Liver (tissue), 3 donors: ENCODE measurements at regions not wholly inside any gene's neighbourhood (a gene's known extent, or its start where the extent isn't known, plus 50 kb on each side); places are given as distances from the start of the nearest gene placed in this dataset.

ENCODE experiments used
- EGR1 ChIP-seq, 2 donors: IDR thresholded peaks; 2 replicates each; pipeline ENCODE4 v1.6.1; 2016 to 2018; ENCODE audit warnings: antibody characterized with exemption in 2 of 2, low read depth in 2 of 2
- FOXA1 ChIP-seq: IDR thresholded peaks from 2 replicates; pipeline ENCODE4 v1.6.1; 2016; ENCODE audit warnings: antibody characterized with exemption
- GABPA ChIP-seq, 2 donors: IDR thresholded peaks in 1 of 2; conservative IDR thresholded peaks in 1 of 2; 2 replicates each; pipeline ENCODE4 v1.6.1; 2016; ENCODE audit warnings: antibody characterized with exemption in 2 of 2, mild to moderate bottlenecking in 1 of 2, moderate library complexity in 1 of 2
- JUND ChIP-seq, 2 donors: IDR thresholded peaks; 2 replicates each; pipeline ENCODE4 v1.6.1; 2016; ENCODE audit warnings: antibody characterized with exemption in 2 of 2
- NR2F2 ChIP-seq: IDR thresholded peaks from 2 replicates; pipeline ENCODE4 v1.6.1; 2016; ENCODE audit warnings: antibody characterized with exemption
- RAD21 ChIP-seq, 2 donors: IDR thresholded peaks; 2 replicates each; pipeline ENCODE4 v1.6.1; 2016; ENCODE audit warnings: antibody characterized with exemption in 2 of 2, mild to moderate bottlenecking in 2 of 2
- RXRA ChIP-seq, 2 donors: IDR thresholded peaks; 2 replicates each; pipeline ENCODE4 v1.6.1; 2017 to 2018; ENCODE audit warnings: antibody characterized with exemption in 2 of 2, mild to moderate bottlenecking in 1 of 2
- SP1 ChIP-seq: IDR thresholded peaks from 2 replicates; pipeline ENCODE4 v1.6.1; 2018; ENCODE audit warnings: antibody characterized with exemption, mild to moderate bottlenecking
- TAF1 ChIP-seq: conservative IDR thresholded peaks from 2 replicates; pipeline ENCODE4 v1.6.1; 2016; ENCODE audit warnings: antibody characterized with exemption, mild to moderate bottlenecking
- YY1 ChIP-seq: IDR thresholded peaks from 2 replicates; pipeline ENCODE4 v1.6.1; 2016; ENCODE audit warnings: antibody characterized with exemption, mild to moderate bottlenecking
- ZBTB33 ChIP-seq: IDR thresholded peaks from 2 replicates; pipeline ENCODE4 v1.6.1; 2016; ENCODE audit warnings: antibody characterized with exemption
- TF ChIP-seq, protein P1 (sequence below): fragments of 150-350 bp; IDR thresholded peaks from 2 replicates; pipeline ENCODE4 v1.5.1; 2017; ENCODE audit warnings: improper control_type of control experiment, low read depth, low read length; ENCODE audit not compliant: missing input control
- TF ChIP-seq, protein P2 (sequence below): IDR thresholded peaks from 2 replicates; pipeline ENCODE4 v1.6.1; 2016; ENCODE audit warnings: antibody characterized with exemption
- TF ChIP-seq, protein P3 (sequence below): IDR thresholded peaks from 2 replicates; pipeline ENCODE4 v1.6.1; 2016; ENCODE audit warnings: antibody characterized with exemption, mild to moderate bottlenecking
- donor health status: healthy.
- donor health status: healthy.

DNA sequence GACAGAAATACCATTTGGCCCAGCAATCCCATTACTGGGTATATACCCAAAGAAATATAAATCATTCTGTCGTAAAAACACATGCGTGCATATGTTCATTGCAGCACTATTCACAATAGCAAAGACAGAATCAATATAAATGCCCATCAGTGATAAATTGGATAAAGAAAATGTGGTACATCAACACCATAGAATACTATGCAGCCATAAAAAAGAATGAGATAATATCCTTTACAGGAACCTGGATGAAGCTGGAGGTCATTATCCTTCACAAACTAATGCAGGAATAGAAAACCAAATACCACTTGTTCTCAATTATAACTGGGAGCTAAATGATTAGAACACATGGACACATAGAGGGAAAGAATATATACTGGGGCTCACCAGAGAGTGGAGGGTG is 109.6 kb upstream of the SLC35F3 start:
- TF ChIP-seq, protein P1, sequence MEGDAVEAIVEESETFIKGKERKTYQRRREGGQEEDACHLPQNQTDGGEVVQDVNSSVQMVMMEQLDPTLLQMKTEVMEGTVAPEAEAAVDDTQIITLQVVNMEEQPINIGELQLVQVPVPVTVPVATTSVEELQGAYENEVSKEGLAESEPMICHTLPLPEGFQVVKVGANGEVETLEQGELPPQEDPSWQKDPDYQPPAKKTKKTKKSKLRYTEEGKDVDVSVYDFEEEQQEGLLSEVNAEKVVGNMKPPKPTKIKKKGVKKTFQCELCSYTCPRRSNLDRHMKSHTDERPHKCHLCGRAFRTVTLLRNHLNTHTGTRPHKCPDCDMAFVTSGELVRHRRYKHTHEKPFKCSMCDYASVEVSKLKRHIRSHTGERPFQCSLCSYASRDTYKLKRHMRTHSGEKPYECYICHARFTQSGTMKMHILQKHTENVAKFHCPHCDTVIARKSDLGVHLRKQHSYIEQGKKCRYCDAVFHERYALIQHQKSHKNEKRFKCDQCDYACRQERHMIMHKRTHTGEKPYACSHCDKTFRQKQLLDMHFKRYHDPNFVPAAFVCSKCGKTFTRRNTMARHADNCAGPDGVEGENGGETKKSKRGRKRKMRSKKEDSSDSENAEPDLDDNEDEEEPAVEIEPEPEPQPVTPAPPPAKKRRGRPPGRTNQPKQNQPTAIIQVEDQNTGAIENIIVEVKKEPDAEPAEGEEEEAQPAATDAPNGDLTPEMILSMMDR, result no peak
- TF ChIP-seq EGR1 (IDR thresholded peaks at IDR 0.05; ENCODE audit: low read depth in 2 of 2) (no peak), RAD21 (IDR thresholded peaks at IDR 0.05) (no peak), JUND (IDR thresholded peaks at IDR 0.05) (no peak), FOXA1 (no peak), ZBTB33 (no peak), GABPA (IDR thresholded peaks at IDR 0.05 in 1 of 2, conservative IDR thresholded peaks at IDR 0.05 in 1 of 2) (no peak), RXRA (IDR thresholded peaks at IDR 0.05) (no peak), NR2F2 (no peak), YY1 (no peak), TAF1 (no peak), SP1 (no peak)
- TF ChIP-seq, protein P2, sequence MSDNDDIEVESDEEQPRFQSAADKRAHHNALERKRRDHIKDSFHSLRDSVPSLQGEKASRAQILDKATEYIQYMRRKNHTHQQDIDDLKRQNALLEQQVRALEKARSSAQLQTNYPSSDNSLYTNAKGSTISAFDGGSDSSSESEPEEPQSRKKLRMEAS, result no peak
- TF ChIP-seq, protein P3, sequence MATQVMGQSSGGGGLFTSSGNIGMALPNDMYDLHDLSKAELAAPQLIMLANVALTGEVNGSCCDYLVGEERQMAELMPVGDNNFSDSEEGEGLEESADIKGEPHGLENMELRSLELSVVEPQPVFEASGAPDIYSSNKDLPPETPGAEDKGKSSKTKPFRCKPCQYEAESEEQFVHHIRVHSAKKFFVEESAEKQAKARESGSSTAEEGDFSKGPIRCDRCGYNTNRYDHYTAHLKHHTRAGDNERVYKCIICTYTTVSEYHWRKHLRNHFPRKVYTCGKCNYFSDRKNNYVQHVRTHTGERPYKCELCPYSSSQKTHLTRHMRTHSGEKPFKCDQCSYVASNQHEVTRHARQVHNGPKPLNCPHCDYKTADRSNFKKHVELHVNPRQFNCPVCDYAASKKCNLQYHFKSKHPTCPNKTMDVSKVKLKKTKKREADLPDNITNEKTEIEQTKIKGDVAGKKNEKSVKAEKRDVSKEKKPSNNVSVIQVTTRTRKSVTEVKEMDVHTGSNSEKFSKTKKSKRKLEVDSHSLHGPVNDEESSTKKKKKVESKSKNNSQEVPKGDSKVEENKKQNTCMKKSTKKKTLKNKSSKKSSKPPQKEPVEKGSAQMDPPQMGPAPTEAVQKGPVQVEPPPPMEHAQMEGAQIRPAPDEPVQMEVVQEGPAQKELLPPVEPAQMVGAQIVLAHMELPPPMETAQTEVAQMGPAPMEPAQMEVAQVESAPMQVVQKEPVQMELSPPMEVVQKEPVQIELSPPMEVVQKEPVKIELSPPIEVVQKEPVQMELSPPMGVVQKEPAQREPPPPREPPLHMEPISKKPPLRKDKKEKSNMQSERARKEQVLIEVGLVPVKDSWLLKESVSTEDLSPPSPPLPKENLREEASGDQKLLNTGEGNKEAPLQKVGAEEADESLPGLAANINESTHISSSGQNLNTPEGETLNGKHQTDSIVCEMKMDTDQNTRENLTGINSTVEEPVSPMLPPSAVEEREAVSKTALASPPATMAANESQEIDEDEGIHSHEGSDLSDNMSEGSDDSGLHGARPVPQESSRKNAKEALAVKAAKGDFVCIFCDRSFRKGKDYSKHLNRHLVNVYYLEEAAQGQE, result no peak
